WTC11 (cell line): ENCODE measurements at regions not wholly inside any gene's neighbourhood (a gene's known extent, or its start where the extent isn't known, plus 50 kb on each side); places are given as distances from the start of the nearest gene placed in this dataset.

Source experiments
- ATAC-seq: fragments of 200-7000 bp; cut with Tn5 transposase; 2 replicates; pipeline ENCODE4 v1.10.0; 2021; ENCODE audit warnings: mild to moderate bottlenecking, moderate library complexity
- CTCF ChIA-PET: fragments of 300-600 bp; sonication (Branson Sonifier 250); formaldehyde crosslinking; loops from one replicate; lab custom pipeline; 2021; ENCODE audit warnings: antibody characterized with exemption; lab: Charles Lee
- POLR2A ChIA-PET: fragments of 350-600 bp; sonication (Branson Sonifier 250); formaldehyde crosslinking; loops from one replicate; lab custom pipeline; 2021; ENCODE audit warnings: antibody characterized with exemption; lab: Charles Lee
- DNase-seq: peaks from one replicate; pipeline ENCODE4 v3.0.0; 2021; ENCODE audit warnings: low spot score
- H3K27ac Mint-ChIP-seq: 2 replicates; pipeline ENCODE4 v1.8.0; 2021; ENCODE audit warnings: mixed read lengths
- H3K27me3 Mint-ChIP-seq: 2 replicates; pipeline ENCODE4 v1.8.0; 2021; ENCODE audit warnings: low read depth, mild to moderate bottlenecking, moderate library complexity, mixed read lengths
- H3K36me3 Mint-ChIP-seq: 2 replicates; pipeline ENCODE4 v1.8.0; 2021; ENCODE audit warnings: mixed read lengths
- H3K4me1 Mint-ChIP-seq: 2 replicates; pipeline ENCODE4 v1.8.0; 2022; ENCODE audit warnings: mixed read lengths
- H3K4me3 Mint-ChIP-seq: 2 replicates; pipeline ENCODE4 v1.8.0; 2021; ENCODE audit warnings: mild to moderate bottlenecking, moderate library complexity, mixed read lengths
- H3K9me3 Mint-ChIP-seq: 2 replicates; pipeline ENCODE4 v1.8.0; 2021; ENCODE audit warnings: mixed read lengths
- CREM ChIP-seq: sonication (generic); formaldehyde crosslinking; IDR thresholded peaks from 2 replicates; pipeline ENCODE4 v1.8.1; 2022; ENCODE audit warnings: mild to moderate bottlenecking, missing genetic modification reagents, moderate library complexity
- ETV6 ChIP-seq: sonication (generic); formaldehyde crosslinking; IDR thresholded peaks from 2 replicates; pipeline ENCODE4 v1.8.1; 2022; ENCODE audit warnings: mild to moderate bottlenecking, missing genetic modification reagents
- FOXK1 ChIP-seq: sonication (generic); formaldehyde crosslinking; IDR thresholded peaks from 2 replicates; pipeline ENCODE4 v1.8.0; 2022; ENCODE audit warnings: mild to moderate bottlenecking, moderate library complexity, missing genetic modification reagents
- GABPB1 ChIP-seq: sonication (generic); formaldehyde crosslinking; IDR thresholded peaks from 2 replicates; pipeline ENCODE4 v1.8.1; 2023; ENCODE audit warnings: mild to moderate bottlenecking, missing genetic modification reagents
- JAZF1 ChIP-seq: fragments of 250-450 bp; sonication (Bioruptor Pico); IDR thresholded peaks from 2 replicates; pipeline ENCODE4 v1.9.0; 2021; ENCODE audit warnings: moderate library complexity, mild to moderate bottlenecking, inconsistent platforms
- MXD4 ChIP-seq: fragments of 250-450 bp; sonication (Bioruptor Pico); IDR thresholded peaks from 2 replicates; pipeline ENCODE4 v1.8.0; 2021; ENCODE audit warnings: mild to moderate bottlenecking, moderate library complexity, borderline replicate concordance
- NR1H2 ChIP-seq: sonication (generic); formaldehyde crosslinking; IDR thresholded peaks from 2 replicates; pipeline ENCODE4 v1.9.0; 2021; ENCODE audit warnings: mild to moderate bottlenecking, moderate library complexity, missing genetic modification reagents
- NR2C2 ChIP-seq: sonication (generic); formaldehyde crosslinking; IDR thresholded peaks from 2 replicates; pipeline ENCODE4 v1.8.0; 2022; ENCODE audit warnings: mild to moderate bottlenecking, missing genetic modification reagents
- PRRX2 ChIP-seq: fragments of 250-450 bp; sonication (Bioruptor Pico); IDR thresholded peaks from 2 replicates; pipeline ENCODE4 v1.8.0; 2021; ENCODE audit warnings: mild to moderate bottlenecking
- SOX15 ChIP-seq: fragments of 250-450 bp; sonication (Bioruptor Pico); IDR thresholded peaks from 2 replicates; pipeline ENCODE4 v1.9.0; 2021; ENCODE audit warnings: mild to moderate bottlenecking
- SP1 ChIP-seq: sonication (generic); formaldehyde crosslinking; conservative IDR thresholded peaks from 2 replicates; pipeline ENCODE4 v1.8.1; 2022; ENCODE audit warnings: missing genetic modification reagents
- TCF7 ChIP-seq: sonication (generic); formaldehyde crosslinking; IDR thresholded peaks from 2 replicates; pipeline ENCODE4 v1.8.0; 2022; ENCODE audit warnings: mild to moderate bottlenecking, low read depth, missing genetic modification reagents, moderate library complexity
- TP53 ChIP-seq: sonication (generic); formaldehyde crosslinking; IDR thresholded peaks from 2 replicates; pipeline ENCODE4 v1.8.1; 2023; ENCODE audit warnings: mild to moderate bottlenecking, missing genetic modification reagents
- ZNF121 ChIP-seq: sonication (generic); formaldehyde crosslinking; IDR thresholded peaks from 2 replicates; pipeline ENCODE4 v1.8.0; 2023; ENCODE audit warnings: missing genetic modification reagents
- ZNF317 ChIP-seq: sonication (generic); formaldehyde crosslinking; IDR thresholded peaks from 2 replicates; pipeline ENCODE4 v1.8.1; 2023; ENCODE audit warnings: low read depth, mild to moderate bottlenecking, moderate library complexity, missing genetic modification reagents, borderline replicate concordance
- ZNF396 ChIP-seq: fragments of 250-450 bp; sonication (Bioruptor Pico); IDR thresholded peaks from 2 replicates; pipeline ENCODE4 v1.8.0; 2021; ENCODE audit warnings: mild to moderate bottlenecking, moderate library complexity, borderline replicate concordance
- ZNF416 ChIP-seq: fragments of 250-450 bp; sonication (Bioruptor Pico); IDR thresholded peaks from 2 replicates; pipeline ENCODE4 v1.9.0; 2021; ENCODE audit warnings: mild to moderate bottlenecking, inconsistent platforms
- ZNF423 ChIP-seq: fragments of 250-450 bp; sonication (Bioruptor Pico); IDR thresholded peaks from 2 replicates; pipeline ENCODE4 v2.1.2; 2022; ENCODE audit warnings: mild to moderate bottlenecking, moderate library complexity
- ZNF671 ChIP-seq: fragments of 250-450 bp; sonication (Bioruptor Pico); IDR thresholded peaks from 2 replicates; pipeline ENCODE4 v1.8.0; 2021; ENCODE audit warnings: mild to moderate bottlenecking
- TF ChIP-seq, protein P1 (sequence below): fragments of 250-450 bp; sonication (Bioruptor Pico); conservative IDR thresholded peaks from 2 replicates; pipeline ENCODE4 v1.9.0; 2021; ENCODE audit warnings: mild to moderate bottlenecking
- TF ChIP-seq, protein P2 (sequence below): sonication (generic); formaldehyde crosslinking; IDR thresholded peaks from 2 replicates; pipeline ENCODE4 v1.8.1; 2022; ENCODE audit warnings: mild to moderate bottlenecking, moderate library complexity, missing genetic modification reagents
- TF ChIP-seq, protein P3 (sequence below): fragments of 250-450 bp; sonication (Bioruptor Pico); IDR thresholded peaks from 2 replicates; pipeline ENCODE4 v1.8.0; 2021; ENCODE audit warnings: mild to moderate bottlenecking
- TF ChIP-seq, protein P4 (sequence below): sonication (generic); formaldehyde crosslinking; IDR thresholded peaks from 2 replicates; pipeline ENCODE4 v1.8.1; 2023; ENCODE audit warnings: mild to moderate bottlenecking, missing genetic modification reagents, moderate library complexity
- TF ChIP-seq, protein P5 (sequence below): sonication (generic); formaldehyde crosslinking; IDR thresholded peaks from 2 replicates; pipeline ENCODE4 v1.8.1; 2023; ENCODE audit warnings: mild to moderate bottlenecking, missing genetic modification reagents

DNA sequence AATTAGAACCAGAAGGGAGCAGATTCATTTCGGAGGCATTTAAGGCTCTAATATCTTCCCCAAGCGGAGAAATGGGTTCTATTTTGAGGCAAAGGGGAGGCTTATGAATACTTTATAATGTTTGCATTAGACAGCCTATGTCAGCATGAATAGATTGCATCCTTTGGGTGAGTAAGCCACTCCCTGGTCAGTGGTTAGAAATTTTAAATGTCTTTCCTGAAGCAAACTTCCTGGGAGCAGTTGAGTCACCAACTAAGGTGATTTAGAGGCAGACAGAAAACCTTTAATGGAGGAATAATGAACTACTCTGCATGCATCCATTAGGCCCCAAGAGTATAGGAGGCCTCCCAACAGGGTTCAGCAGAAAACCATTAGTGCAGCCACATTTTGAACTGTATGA, 204.9 kb downstream of the ELAVL2 start:
- Mint-ChIP-seq H3K4me3 (no peak overlapping the region), H3K9me3 (no peaks in the 10 kb centered on the region), H3K27ac (peak overlapping the region; percentile 52; the same call in 1 of the 2 replicates), H3K36me3 (peaks cover 45% of the 10 kb centered on the region), H3K4me1 (peaks cover 23% of the 10 kb centered on the region)
- POLR2A ChIA-PET, result no interaction called here
- CTCF ChIA-PET, result no interaction called here
- no peak for ATAC-seq
- no peak for TF ChIP-seq NR2C2
- TF ChIP-seq SOX15 (CRISPR knock-in tag), result no peak
- no peak for TF ChIP-seq NR1H2 (CRISPR knock-in tag)
- TF ChIP-seq ZNF416 (CRISPR knock-in tag), result no peak
- TF ChIP-seq ZNF317 (CRISPR knock-in tag), result no peak
- no peak for TF ChIP-seq SP1 (CRISPR knock-in tag)
- no peak for TF ChIP-seq ZNF121 (CRISPR knock-in tag)
- TF ChIP-seq, all 79 proteins: peak for 0
- no peak for DNase-seq
- no peaks in the 10 kb centered on the region for H3K27me3 Mint-ChIP-seq

DNA sequence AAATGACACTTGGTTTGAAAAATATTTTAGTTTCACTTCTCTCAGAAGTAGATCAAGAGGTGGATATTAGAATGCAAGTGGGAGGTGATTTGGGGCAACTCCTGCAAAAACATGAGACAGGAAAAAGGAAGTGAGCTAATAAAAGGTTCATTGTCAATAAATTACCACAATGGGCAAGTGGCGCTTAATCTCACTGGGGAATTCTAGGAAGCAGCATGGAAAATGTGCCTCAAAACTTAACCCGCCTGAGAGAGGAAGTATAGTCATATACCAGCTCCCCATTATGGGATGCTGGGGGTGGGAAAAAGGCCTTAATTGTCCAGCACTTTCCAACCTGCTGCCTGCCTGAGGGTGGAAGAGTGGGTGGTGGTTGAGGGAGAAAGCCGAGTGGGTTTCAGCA, 204.1 kb downstream of the ELAVL2 start:
- DNase-seq (no peak), ATAC-seq (peak; percentile 33)
- POLR2A ChIA-PET, result no interaction called here
- Mint-ChIP-seq H3K4me1 (peaks cover 23% of the 10 kb centered on the region), H3K27ac (peak overlapping the region; percentile 43; the same call in 1 of the 2 replicates), H3K9me3 (peaks cover 5% of the 10 kb centered on the region), H3K4me3 (no peak overlapping the region), H3K36me3 (peaks cover 46% of the 10 kb centered on the region), H3K27me3 (no peaks in the 10 kb centered on the region)
- TF ChIP-seq TP53 (CRISPR knock-in tag) (no peak), JAZF1 (CRISPR knock-in tag) (no peak), ZNF671 (CRISPR knock-in tag) (no peak), GABPB1 (no peak), ETV6 (CRISPR knock-in tag) (no peak), TCF7 (CRISPR knock-in tag) (no peak), FOXK1 (no peak), PRRX2 (CRISPR knock-in tag) (no peak), CREM (CRISPR knock-in tag) (no peak)
- TF ChIP-seq, protein P1, sequence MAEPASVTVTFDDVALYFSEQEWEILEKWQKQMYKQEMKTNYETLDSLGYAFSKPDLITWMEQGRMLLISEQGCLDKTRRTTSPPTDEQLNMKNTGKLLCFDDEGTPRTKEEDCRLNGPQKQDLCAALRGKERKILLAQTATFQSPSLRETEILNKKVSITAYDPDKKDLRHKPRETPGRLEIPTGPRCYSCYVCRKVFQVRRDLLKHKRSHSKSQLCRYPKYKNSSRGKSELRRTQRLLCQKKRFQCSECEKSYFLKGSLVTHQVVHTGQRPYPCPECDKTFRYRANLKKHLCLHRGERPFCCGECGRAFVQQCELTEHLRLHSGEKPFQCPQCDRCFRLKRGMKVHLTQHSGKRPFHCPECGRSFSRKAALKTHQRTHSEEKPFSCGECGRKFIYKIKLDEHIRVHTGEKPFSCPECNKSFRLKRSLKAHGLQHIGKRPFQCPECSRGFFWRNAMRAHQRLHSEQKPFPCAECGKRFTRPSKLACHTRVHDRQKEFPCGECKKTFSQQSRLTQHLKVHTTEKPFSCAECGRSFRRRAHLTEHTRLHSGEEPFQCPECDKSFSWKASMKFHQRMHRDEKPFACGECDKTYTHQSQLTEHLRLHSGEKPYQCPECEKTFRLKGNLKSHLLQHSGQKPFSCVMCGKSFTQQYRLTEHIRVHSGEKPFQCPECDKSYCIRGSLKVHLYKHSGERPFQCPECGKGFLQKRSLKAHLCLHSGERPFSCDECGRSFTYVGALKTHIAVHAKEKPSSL (CRISPR knock-in tag), result no peak
- TF ChIP-seq, protein P2, sequence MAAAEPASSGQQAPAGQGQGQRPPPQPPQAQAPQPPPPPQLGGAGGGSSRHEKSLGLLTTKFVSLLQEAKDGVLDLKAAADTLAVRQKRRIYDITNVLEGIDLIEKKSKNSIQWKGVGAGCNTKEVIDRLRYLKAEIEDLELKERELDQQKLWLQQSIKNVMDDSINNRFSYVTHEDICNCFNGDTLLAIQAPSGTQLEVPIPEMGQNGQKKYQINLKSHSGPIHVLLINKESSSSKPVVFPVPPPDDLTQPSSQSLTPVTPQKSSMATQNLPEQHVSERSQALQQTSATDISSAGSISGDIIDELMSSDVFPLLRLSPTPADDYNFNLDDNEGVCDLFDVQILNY (CRISPR knock-in tag), result no peak
- TF ChIP-seq, protein P3, sequence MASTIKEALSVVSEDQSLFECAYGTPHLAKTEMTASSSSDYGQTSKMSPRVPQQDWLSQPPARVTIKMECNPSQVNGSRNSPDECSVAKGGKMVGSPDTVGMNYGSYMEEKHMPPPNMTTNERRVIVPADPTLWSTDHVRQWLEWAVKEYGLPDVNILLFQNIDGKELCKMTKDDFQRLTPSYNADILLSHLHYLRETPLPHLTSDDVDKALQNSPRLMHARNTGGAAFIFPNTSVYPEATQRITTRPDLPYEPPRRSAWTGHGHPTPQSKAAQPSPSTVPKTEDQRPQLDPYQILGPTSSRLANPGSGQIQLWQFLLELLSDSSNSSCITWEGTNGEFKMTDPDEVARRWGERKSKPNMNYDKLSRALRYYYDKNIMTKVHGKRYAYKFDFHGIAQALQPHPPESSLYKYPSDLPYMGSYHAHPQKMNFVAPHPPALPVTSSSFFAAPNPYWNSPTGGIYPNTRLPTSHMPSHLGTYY, result no peak
- CTCF ChIA-PET, result no interaction called here

DNA sequence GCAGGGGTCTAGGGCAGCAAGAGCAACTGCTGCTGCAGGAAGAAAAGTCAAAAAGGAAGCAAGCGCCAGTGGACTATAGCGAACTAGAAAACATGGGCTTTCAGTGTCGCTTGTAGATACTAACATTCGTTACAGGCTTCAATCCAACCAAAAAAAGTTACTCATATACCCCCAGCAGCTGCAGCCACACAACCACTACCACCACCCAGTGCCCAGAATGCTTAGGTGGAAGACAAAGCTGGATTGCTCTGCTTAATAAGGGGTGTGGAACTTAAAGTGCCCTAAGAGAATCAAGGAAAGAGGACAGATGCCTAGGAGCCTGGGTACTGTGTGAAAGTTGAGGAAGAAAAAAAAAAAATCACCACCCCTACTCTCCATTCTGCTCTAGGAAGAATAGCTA, 203.6 kb downstream of the ELAVL2 start:
- Mint-ChIP-seq H3K4me1 (peaks cover 23% of the 10 kb centered on the region), H3K9me3 (peaks cover 7% of the 10 kb centered on the region), H3K27me3 (no peaks in the 10 kb centered on the region), H3K27ac (peak overlapping the region; percentile 43; the same call in 1 of the 2 replicates), H3K4me3 (no peak overlapping the region), H3K36me3 (peaks cover 45% of the 10 kb centered on the region)
- no peak for TF ChIP-seq ZNF396
- TF ChIP-seq MXD4 (CRISPR knock-in tag), result no peak
- TF ChIP-seq, protein P4, sequence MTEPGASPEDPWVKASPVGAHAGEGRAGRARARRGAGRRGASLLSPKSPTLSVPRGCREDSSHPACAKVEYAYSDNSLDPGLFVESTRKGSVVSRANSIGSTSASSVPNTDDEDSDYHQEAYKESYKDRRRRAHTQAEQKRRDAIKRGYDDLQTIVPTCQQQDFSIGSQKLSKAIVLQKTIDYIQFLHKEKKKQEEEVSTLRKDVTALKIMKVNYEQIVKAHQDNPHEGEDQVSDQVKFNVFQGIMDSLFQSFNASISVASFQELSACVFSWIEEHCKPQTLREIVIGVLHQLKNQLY (CRISPR knock-in tag), result no peak
- TF ChIP-seq ZNF423 (CRISPR knock-in tag), result no peak
- TF ChIP-seq, protein P5, sequence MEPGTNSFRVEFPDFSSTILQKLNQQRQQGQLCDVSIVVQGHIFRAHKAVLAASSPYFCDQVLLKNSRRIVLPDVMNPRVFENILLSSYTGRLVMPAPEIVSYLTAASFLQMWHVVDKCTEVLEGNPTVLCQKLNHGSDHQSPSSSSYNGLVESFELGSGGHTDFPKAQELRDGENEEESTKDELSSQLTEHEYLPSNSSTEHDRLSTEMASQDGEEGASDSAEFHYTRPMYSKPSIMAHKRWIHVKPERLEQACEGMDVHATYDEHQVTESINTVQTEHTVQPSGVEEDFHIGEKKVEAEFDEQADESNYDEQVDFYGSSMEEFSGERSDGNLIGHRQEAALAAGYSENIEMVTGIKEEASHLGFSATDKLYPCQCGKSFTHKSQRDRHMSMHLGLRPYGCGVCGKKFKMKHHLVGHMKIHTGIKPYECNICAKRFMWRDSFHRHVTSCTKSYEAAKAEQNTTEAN (CRISPR knock-in tag), result no peak
- ChIA-PET CTCF (no interaction called here), POLR2A (no interaction called here)
- no peak for DNase-seq
- peak; percentile 43 for ATAC-seq
